Activated CD4-positive, alpha-beta T cell treated with anti-CD3 and anti-CD28 coated beads for 1 hour (primary cell): ENCODE measurements at regions not wholly inside any gene's neighbourhood (a gene's known extent, or its start where the extent isn't known, plus 50 kb on each side); places are given as distances from the start of the nearest gene placed in this dataset.

Experiments
- DNase-seq: peaks from one replicate; pipeline ENCODE4 v3.0.0-alpha.2; 2020

DNA sequence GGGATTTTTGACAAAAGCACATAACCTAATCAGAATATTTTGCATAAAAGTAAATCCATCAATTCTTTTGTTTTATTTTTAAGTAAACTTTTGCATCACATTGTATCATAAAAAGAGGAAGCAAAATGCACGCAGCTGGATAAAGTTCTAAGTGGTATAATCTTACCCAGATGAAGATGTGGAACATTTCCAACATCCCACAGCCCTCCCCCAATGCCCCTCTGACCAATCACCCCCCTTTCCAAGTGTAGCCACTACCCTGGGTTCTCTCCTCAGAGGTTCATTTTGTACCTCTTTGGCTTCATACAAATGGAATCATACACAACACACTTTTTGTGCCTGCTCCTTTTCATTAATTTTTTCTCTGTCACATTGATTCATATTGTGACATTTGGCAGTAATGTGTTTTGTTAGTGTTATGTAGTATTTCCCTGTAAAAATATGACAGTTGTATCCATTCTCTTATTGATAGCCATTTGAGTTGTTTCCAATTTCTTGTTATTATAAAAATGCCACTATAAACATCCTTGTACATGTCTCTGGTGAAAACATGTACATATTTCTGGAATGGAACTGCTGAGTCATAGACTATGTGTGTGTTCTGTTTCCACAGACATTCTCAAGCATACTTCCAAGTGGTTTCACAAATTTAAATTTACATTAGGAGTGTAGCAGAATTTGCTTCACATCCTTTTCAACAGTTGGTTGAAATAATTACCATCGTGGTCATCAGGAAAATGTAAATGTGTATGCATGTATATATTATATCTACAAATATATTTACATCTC lies 92.9 kb upstream of the SYNDIG1 start:
- no peak for DNase-seq

DNA sequence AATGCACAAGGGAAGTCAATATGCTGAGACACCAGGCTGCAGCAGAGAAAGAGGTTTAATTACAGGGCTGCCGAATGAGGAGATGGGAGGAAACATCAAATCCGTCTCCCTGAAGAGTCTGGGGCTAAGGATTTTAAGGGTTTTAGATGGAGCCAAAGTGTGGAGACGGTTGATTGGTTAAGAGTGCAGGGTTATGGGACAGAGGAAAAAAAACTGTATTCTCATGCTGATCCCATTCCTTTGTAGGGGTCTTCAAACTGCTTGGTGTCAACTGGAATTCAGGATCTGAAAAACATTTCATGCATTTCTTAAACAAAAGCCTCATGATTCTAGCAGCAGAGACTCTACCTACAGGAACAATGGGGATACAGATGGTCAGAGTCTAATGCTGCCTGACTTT lies 96.1 kb upstream of the SYNDIG1 start:
- DNase-seq, result no peak

DNA sequence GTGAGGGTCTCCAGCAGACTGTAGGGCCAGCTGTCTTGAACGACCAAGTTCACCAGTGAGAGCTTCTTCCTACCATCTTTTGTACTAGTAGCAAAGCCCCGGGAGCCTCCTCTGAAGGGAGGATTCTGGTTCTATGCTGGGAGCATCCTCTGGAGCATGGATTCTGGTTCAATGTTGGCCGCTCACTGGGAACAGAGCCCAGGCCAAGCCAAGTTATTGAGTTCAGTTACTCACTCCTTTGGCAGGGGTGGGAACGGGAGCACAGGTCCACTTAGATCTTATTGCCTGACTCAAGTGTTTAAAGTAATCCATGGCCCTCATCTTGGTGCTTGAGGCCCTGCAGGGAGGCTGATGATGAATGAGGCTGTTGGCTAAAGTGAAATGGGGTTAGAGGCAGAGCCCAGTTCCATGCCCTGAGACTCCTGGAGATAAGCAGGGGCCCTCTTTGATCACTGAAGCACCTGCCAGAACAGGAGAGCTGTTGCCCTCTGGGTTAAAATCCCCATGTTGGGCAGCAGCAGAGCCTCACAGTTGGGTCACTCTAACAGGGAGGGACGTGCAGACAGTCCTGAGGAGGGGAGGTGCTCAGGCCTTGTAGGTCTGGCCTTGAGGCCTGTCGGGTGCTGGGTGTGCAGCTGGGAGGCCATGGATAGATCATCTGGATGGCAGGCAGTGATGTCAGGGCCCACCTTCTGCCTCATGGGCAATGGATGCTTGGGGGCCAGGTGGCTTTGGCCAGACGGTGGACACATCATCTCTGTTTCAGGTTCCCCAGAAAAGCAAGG lies 98.3 kb upstream of the SYNDIG1 start:
- no peak for DNase-seq

DNA sequence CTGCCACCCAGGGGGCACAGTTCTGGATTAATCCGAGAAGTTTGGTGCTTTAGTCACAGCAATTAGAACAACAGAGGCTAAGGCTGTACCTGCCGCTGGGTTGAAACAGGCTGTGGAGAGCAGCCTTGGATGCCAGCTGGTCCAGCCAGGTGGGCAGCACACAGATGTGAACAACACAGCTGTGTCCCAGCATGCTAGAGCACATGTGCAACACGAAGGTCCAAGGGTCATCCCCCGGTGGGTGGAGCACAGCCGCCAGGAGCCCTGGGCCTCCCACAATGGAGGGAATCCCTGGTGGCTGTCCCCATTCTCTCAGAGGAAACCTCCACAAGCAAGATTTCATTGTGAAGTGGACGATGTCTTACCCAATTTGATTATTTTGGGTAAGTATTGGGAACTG lies 99.2 kb upstream of the SYNDIG1 start:
- no peak for DNase-seq

GRCh38 chr20:24368253-24368652 lies 101.2 kb upstream of the SYNDIG1 start:
- no peak for DNase-seq

DNA sequence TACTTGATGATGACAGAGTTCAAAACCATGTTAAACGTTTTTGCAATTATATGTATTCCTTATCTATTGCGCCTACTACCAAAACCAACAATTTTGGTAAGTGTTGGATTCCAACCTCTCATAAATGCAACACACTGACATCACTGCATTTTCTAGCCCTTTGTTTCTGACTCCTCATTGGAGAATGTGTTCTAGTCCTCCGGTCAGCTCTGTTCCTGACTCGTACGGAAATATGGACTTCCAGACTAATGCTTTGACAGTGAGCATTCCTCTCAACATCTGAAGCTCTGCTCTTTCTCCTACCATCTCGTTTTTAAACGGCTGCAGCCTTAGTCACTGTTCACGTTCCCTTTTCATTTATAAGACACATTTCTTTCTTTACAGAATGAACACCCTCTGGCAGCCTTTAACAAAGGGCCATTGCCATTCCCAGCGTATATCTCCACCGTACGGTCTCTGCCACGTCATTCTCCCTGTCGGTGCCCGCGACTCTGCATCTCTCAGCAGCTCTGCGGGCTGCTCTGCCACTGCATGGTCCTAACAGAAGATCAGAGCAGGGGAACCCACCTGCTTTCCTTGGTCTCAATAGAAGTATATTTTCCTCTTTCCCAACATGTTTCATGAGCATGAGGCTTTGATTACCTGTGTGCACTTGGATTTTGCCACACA lies 103.0 kb upstream of the SYNDIG1 start:
- no peak for DNase-seq

- DNase-seq, result no peak
Measured at GRCh38 chr20:24365670-24366069, 103.8 kb upstream of the SYNDIG1 start.

DNA sequence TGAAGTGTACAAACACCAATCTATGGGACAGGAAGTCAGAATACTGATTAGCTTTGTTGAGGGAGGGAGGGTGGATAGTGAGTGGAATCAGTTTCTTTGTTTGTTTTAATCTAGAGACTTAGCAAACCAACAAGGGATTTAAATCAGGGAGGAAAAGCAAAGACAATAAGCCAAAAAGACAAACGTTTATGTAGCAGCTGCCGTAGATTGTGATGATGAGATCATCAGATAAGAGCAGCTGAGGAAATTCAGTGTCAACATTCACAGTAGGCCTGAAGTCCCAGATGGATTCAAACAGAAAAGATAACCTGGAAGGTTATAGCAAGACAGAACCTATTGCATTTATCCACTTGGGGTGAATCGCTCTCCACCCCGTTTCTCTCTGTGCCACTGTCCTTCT lies 104.9 kb upstream of the SYNDIG1 start:
- DNase-seq, result no peak

DNA sequence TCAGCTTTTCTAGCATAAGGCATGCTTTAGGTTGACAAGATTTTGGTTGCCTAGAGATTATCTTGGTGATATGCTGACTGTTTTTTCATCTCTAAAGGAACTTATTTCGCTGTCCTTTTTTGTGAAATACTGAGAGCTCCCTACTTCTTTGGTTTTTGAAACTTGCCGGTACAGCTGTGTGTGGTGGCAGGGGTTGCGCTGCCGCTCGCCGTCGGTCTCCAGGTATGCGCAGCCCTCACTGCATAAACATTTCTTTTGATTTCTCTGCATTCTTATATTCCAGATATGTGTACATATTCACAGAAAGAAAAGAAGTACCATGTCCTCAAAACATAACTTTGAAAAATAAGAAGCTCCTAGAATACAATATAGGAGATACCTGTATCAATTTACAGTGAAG lies 106.4 kb upstream of the SYNDIG1 start:
- no peak for DNase-seq

- no peak for DNase-seq
Measured at GRCh38 chr20:24362080-24362479, 107.3 kb upstream of the SYNDIG1 start.

GRCh38 chr20:24361541-24361940 lies 107.9 kb upstream of the SYNDIG1 start:
- DNase-seq, result no peak

GRCh38 chr20:24360531-24360930 lies 108.9 kb upstream of the SYNDIG1 start:
- DNase-seq, result no peak

DNA sequence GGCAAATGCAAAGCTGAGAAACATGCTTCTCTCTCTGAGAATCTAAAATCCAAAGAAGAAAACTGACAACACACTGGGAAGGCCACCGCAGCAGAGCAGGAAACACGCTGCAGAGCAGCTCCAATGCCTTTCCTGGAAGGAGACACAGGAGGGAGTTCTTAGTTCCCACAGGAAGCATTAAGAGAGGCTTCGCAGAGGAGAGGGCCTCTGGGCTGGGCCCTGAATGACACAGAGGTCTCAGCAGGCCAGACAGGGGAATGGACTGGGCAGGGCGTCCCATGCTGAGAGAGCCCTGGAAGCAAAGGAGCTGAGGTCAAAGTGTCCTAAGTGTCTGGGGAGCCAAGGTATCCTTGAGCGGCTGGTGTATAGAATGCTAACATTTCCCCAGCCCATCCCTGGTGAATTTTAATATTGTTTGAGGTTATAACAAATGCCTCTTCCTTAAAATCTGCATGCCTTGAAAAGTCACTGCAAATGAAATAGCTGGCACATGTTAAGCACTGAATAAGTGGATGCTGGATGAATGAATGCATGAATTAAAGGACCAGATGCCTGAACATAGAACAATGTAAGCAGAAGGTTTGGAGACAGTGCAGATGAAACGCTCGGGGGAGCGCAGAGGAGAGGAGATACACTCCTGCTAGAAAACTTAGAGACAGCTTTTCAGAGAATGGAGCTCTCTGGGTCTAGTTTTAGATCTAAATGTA lies 110.0 kb upstream of the SYNDIG1 start:
- DNase-seq, result no peak

- no peak for DNase-seq
Measured at GRCh38 chr20:24357931-24358330, 111.5 kb upstream of the SYNDIG1 start.

GRCh38 chr20:24357177-24357576 lies 112.3 kb upstream of the SYNDIG1 start:
- no peak for DNase-seq

DNA sequence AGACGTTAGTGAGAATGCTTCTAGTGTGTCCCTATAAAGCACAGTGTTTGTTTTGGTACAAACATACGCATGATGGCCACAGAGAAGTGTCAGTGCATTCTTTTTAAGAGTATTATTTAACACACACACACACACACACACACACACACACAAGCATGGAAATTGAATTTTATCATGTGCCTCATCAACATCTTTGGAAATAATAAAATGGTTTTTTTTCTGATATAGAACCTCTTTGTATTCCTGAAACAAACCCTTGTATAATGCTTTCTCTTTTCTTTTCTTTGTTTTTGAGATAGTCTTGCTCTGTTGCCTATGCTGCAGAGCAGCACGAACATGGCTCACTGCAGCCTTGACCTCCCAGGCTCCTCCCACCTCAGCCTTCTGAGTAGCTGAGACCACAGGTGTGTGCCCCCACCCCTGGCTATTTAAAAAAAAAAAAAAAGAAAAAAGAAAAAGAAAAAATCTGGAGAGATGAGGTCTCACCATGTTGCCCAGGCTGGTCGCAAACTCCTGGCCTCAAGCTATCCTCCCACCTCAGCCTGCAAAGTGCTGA lies 116.2 kb upstream of the SYNDIG1 start:
- DNase-seq, result no peak

DNA sequence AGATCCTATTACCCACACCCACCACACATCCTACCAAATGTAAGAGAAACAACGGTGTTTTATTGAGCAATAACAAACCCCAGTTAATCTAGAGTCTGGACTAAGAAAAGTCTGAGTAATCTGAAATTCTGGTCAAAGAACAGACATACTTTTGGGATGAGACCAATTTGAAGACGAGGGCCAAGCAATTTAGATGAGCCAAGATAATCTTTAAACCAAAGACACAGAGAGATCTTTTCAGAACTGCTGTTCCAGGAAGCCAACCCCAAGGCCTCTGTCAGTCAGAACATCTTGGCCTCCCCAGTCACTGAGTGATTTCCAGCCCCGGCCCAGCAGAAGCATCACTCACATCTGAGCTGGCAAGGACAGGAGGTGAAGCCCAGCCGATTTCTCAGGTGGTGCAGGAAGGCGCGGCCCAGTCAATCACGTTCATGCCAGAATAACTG lies 118.5 kb upstream of the SYNDIG1 start:
- DNase-seq, result no peak

DNA sequence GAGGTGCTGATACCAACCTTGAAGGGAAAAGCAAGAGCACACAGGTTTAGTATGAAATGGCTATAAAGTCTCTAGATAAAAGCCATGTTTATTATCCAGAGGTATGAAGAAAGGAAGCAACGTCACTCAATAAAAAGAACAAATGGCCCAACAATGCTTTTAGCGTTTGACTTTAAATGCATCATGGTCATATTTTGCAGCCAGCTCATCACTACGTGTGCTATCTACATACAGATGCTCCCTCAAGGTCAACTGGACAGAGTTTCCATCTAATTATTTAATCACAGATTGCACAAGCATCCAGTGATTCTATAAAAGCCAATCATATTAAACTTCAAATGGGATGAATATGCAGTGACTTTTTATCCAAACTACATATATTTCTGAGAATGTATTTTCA lies 127.6 kb upstream of the SYNDIG1 start:
- no peak for DNase-seq

- DNase-seq, result no peak
Measured at GRCh38 chr20:24340933-24341332, 128.5 kb upstream of the SYNDIG1 start.

GRCh38 chr20:24339210-24339641 lies 130.2 kb upstream of the SYNDIG1 start:
- DNase-seq, result no peak

- no peak for DNase-seq
Measured at GRCh38 chr20:24337551-24337950, 131.9 kb upstream of the SYNDIG1 start.

DNA sequence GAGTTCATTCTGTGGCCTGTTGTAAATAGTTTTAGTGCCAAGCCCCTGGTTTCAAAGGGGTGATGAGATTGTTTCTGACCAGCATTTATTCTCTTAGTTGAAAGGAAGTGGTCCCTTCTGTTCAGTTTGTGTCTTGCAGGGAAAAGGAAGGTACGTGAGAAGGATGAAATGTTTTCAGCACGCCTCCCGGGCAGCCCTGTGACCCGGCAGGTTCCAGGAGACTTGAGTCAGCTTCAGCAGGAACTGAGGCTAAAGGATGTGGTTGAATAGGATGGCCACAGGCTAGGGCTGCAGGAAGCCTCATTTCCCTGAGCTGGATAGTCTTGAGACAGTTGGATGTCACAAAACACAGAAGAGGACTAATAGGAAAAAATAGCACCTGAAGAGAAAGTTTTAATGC lies 132.4 kb upstream of the SYNDIG1 start:
- DNase-seq, result no peak

- no peak for DNase-seq
Measured at GRCh38 chr20:24334830-24335229, 134.6 kb upstream of the SYNDIG1 start.
